PFSK-1 (cell line): ENCODE measurements at regions not wholly inside any gene's neighbourhood (a gene's known extent, or its start where the extent isn't known, plus 50 kb on each side); places are given as distances from the start of the nearest gene placed in this dataset.

ENCODE experiments used
- FOXP2 ChIP-seq: optimal IDR thresholded peaks from 2 replicates; pipeline ENCODE3; 2011; ENCODE audit warnings: borderline replicate concordance, control low read depth, inconsistent platforms; ENCODE audit not compliant: insufficient read depth; ENCODE audit errors: extremely low read length, extremely low read depth
- POLR2AphosphoS5 ChIP-seq: IDR thresholded peaks from 2 replicates; pipeline ENCODE4 v1.6.1; 2012; ENCODE audit warnings: low read depth, mild to moderate bottlenecking, control low read depth, low read length, moderate library complexity
- SIN3A ChIP-seq: IDR thresholded peaks from 2 replicates; pipeline ENCODE4 v1.6.1; 2012; ENCODE audit warnings: mild to moderate bottlenecking, low read length, moderate library complexity, borderline replicate concordance; ENCODE audit not compliant: insufficient read depth
- TAF1 ChIP-seq: IDR thresholded peaks from 2 replicates; pipeline ENCODE4 v1.6.1; 2012; ENCODE audit warnings: low read length, control low read depth, borderline replicate concordance; ENCODE audit not compliant: insufficient read depth
- TF ChIP-seq, protein P1 (sequence below), 2 experiments: IDR thresholded peaks; 2 replicates each; pipeline versions ENCODE4 v1.6.1 to v1.8.0; 2011 to 2012; ENCODE audit warnings: low read depth in 2 of 2, low read length in 2 of 2, control low read depth in 1 of 2, inconsistent platforms in 1 of 2, mild to moderate bottlenecking in 1 of 2, moderate library complexity in 1 of 2; ENCODE audit not compliant: insufficient read depth in 1 of 2

DNA sequence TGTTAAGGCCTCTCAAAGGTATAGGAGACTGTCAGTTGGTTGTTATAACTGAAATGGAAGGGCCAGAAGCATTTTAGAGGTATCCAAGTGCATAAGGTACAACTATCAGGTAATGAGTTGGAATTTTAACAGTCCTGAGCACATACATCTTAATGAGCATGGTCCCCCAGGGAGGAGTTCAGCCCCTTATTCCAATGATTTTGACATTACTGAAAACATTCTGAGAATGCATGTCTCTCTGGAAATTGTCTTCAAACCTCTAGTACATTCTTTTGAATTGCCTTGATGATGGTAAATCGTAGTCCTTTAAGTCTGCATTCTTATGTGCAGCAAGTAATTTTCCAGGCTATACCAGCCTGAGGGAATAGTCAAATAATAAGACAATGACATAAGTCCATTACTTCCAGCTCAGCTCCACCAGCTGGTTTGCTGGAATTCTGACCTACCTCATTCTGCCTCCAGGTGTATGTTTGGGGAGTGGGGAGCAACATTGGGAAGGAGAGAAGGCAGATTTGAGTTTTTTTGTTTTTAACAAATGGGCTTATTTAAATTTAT is 239.2 kb downstream of the MSRB3 start:
- no peak for TF ChIP-seq FOXP2
- TF ChIP-seq, protein P1, sequence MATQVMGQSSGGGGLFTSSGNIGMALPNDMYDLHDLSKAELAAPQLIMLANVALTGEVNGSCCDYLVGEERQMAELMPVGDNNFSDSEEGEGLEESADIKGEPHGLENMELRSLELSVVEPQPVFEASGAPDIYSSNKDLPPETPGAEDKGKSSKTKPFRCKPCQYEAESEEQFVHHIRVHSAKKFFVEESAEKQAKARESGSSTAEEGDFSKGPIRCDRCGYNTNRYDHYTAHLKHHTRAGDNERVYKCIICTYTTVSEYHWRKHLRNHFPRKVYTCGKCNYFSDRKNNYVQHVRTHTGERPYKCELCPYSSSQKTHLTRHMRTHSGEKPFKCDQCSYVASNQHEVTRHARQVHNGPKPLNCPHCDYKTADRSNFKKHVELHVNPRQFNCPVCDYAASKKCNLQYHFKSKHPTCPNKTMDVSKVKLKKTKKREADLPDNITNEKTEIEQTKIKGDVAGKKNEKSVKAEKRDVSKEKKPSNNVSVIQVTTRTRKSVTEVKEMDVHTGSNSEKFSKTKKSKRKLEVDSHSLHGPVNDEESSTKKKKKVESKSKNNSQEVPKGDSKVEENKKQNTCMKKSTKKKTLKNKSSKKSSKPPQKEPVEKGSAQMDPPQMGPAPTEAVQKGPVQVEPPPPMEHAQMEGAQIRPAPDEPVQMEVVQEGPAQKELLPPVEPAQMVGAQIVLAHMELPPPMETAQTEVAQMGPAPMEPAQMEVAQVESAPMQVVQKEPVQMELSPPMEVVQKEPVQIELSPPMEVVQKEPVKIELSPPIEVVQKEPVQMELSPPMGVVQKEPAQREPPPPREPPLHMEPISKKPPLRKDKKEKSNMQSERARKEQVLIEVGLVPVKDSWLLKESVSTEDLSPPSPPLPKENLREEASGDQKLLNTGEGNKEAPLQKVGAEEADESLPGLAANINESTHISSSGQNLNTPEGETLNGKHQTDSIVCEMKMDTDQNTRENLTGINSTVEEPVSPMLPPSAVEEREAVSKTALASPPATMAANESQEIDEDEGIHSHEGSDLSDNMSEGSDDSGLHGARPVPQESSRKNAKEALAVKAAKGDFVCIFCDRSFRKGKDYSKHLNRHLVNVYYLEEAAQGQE (IDR thresholded peaks at IDR 0.05; ENCODE audit: insufficient read depth in 1 of 2, low read depth in 2 of 2, low read length in 2 of 2) = no peak
- no peak for TF ChIP-seq TAF1
- TF ChIP-seq SIN3A = no peak
- TF ChIP-seq POLR2AphosphoS5 = no peak

DNA sequence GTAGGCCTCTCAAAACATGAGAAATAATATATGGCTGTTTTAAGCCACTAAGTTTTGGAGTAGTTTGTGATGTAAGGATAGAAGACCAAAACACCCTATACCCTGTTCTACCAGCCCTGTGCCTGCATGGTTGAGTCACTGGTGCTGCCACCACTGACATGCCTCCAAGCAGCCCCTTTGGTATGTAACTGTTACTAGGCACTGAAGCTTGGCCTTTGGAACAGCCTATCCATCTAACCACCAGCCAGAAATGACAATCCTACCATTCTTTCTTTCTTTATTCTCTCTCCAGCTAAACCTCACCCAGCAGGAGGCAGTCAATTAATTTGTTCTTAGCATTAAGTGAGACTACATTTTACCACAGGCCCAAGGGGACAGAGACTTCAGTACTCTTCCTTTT is 240.3 kb downstream of the MSRB3 start:
- no peak for TF ChIP-seq SIN3A
- no peak for TF ChIP-seq TAF1
- TF ChIP-seq, protein P1 (IDR thresholded peaks at IDR 0.05; ENCODE audit: insufficient read depth in 1 of 2, low read depth in 2 of 2, low read length in 2 of 2) = no peak
- no peak for TF ChIP-seq POLR2AphosphoS5
- no peak for TF ChIP-seq FOXP2

GRCh38 chr12:65520658-65521057 is 242.2 kb downstream of the MSRB3 start:
- TF ChIP-seq POLR2AphosphoS5 (no peak), SIN3A (no peak), FOXP2 (no peak), TAF1 (no peak)
- TF ChIP-seq, protein P1 (IDR thresholded peaks at IDR 0.05; ENCODE audit: insufficient read depth in 1 of 2, low read depth in 2 of 2, low read length in 2 of 2) = no peak

DNA sequence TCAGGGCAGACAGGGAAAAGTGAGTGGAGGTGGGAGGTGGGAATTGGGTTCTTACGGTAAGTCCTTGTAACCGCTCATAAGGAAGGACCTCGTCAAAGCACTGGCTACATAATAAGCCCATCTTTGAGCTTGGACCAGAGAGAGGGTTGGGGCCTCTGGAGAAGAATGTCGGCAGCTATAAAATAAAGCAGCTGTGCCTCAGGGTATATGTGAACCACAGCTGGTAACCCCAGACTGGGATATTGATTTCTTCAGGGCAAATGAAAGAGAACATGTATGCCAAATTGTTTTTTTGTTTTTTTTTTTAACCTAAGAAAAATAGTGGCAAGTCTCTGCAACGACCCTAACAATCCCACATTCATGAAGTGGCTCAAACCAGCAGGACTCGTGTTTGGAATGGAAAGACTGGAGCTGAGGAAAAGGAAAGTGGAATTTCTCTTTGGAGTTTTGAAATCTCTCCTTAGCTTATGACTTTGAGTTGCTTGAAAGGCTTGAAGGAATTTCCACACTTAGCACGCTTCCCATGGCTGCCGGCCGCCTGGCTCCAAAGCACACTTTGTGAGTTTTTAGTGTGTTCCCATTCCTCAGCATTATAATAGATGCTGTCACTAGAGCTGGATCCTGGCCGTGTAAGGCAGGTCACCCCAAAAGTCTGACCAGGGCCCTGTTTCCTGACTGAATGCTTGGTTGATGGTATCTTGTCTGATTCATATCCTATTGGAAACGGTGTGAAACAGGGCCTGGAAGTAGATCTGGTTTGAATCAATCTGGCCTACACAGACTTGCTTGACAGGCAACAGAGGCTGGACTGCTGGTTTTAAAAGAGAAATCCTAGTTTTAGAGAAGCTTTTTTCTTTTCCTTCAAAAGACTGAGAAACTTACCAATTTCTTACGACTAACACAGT is 244.7 kb downstream of the MSRB3 start:
- no peak for TF ChIP-seq SIN3A
- no peak for TF ChIP-seq TAF1
- no peak for TF ChIP-seq FOXP2
- TF ChIP-seq POLR2AphosphoS5 = no peak
- TF ChIP-seq, protein P1 (IDR thresholded peaks at IDR 0.05; ENCODE audit: insufficient read depth in 1 of 2, low read depth in 2 of 2, low read length in 2 of 2) = no peak

GRCh38 chr12:65524666-65525065 is 246.2 kb downstream of the MSRB3 start:
- TF ChIP-seq POLR2AphosphoS5 (peak; percentile 71), TAF1 (no peak), SIN3A (no peak)
- TF ChIP-seq, protein P1 (IDR thresholded peaks at IDR 0.05; ENCODE audit: insufficient read depth in 1 of 2, low read depth in 2 of 2, low read length in 2 of 2) = peak in 1 of 2 experiments; percentile 67; a peak in 2 of 4 replicates
